Ishikawa (cell line): ENCODE measurements at regions not wholly inside any gene's neighbourhood (a gene's known extent, or its start where the extent isn't known, plus 50 kb on each side); places are given as distances from the start of the nearest gene placed in this dataset.

Experiments
- CEBPB ChIP-seq: IDR thresholded peaks from 2 replicates; pipeline ENCODE4 v1.6.1; 2012
- CREB1 ChIP-seq: IDR thresholded peaks from 2 replicates; pipeline ENCODE4 v1.6.1; 2012; ENCODE audit warnings: low read depth
- EGR1 ChIP-seq: IDR thresholded peaks from 2 replicates; pipeline ENCODE4 v1.6.1; 2012
- EP300 ChIP-seq: IDR thresholded peaks from 2 replicates; pipeline ENCODE4 v1.6.1; 2012; ENCODE audit warnings: borderline replicate concordance
- FOXM1 ChIP-seq: IDR thresholded peaks from 2 replicates; pipeline ENCODE4 v1.6.1; 2012; ENCODE audit warnings: low read depth, borderline replicate concordance
- NFIC ChIP-seq: IDR thresholded peaks from 2 replicates; pipeline ENCODE4 v1.6.1; 2012
- RAD21 ChIP-seq: IDR thresholded peaks from 2 replicates; pipeline ENCODE4 v1.6.1; 2012; ENCODE audit warnings: low read depth
- TAF1 ChIP-seq: IDR thresholded peaks from 2 replicates; pipeline ENCODE4 v1.6.1; 2012; ENCODE audit warnings: low read depth, mild to moderate bottlenecking
- TCF12 ChIP-seq: IDR thresholded peaks from 2 replicates; pipeline ENCODE4 v1.6.1; 2012; ENCODE audit warnings: low read depth
- TEAD4 ChIP-seq: IDR thresholded peaks from 2 replicates; pipeline ENCODE4 v1.6.1; 2012
- YY1 ChIP-seq: IDR thresholded peaks from 2 replicates; pipeline ENCODE4 v1.6.1; 2012; ENCODE audit warnings: low read depth
- ZBTB7A ChIP-seq: IDR thresholded peaks from 2 replicates; pipeline ENCODE4 v1.6.1; 2012; ENCODE audit warnings: low read depth
- TF ChIP-seq, protein P1 (sequence below): IDR thresholded peaks from 2 replicates; pipeline ENCODE4 v1.6.1; 2012
- TF ChIP-seq, protein P2 (sequence below): IDR thresholded peaks from 2 replicates; pipeline ENCODE4 v1.6.1; 2012
- TF ChIP-seq, protein P3 (sequence below): IDR thresholded peaks from 2 replicates; pipeline ENCODE4 v1.6.1; 2012; ENCODE audit warnings: low read depth, mild to moderate bottlenecking

DNA sequence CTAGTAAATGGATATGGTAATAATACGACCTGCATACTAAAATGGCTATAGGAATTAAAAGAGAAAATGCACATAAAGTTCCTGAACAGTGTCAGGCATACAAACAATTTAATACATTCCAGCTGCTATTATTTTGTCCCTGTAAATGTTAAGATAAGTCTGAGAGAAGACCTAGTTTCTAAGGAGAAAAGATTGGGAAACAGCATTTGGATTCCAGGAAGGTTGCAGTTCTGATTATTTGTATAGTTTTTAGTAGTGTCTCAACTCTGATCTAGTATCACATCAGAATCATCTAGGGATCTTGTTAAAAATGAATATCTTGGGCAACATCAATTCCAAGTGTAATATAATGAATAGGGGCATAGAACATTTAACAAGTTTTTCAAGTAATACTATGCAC lies 905.7 kb downstream of the NSUN3 start:
- no peak for TF ChIP-seq TAF1
- no peak for TF ChIP-seq NFIC
- no peak for TF ChIP-seq ZBTB7A
- TF ChIP-seq, protein P1, sequence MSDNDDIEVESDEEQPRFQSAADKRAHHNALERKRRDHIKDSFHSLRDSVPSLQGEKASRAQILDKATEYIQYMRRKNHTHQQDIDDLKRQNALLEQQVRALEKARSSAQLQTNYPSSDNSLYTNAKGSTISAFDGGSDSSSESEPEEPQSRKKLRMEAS = no peak
- TF ChIP-seq EP300 = no peak
- TF ChIP-seq, protein P2, sequence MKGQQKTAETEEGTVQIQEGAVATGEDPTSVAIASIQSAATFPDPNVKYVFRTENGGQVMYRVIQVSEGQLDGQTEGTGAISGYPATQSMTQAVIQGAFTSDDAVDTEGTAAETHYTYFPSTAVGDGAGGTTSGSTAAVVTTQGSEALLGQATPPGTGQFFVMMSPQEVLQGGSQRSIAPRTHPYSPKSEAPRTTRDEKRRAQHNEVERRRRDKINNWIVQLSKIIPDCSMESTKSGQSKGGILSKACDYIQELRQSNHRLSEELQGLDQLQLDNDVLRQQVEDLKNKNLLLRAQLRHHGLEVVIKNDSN = no peak
- TF ChIP-seq CEBPB = no peak
- no peak for TF ChIP-seq YY1
- TF ChIP-seq TCF12 = no peak
- TF ChIP-seq TEAD4 = no peak
- TF ChIP-seq CREB1 = no peak
- TF ChIP-seq, protein P3, sequence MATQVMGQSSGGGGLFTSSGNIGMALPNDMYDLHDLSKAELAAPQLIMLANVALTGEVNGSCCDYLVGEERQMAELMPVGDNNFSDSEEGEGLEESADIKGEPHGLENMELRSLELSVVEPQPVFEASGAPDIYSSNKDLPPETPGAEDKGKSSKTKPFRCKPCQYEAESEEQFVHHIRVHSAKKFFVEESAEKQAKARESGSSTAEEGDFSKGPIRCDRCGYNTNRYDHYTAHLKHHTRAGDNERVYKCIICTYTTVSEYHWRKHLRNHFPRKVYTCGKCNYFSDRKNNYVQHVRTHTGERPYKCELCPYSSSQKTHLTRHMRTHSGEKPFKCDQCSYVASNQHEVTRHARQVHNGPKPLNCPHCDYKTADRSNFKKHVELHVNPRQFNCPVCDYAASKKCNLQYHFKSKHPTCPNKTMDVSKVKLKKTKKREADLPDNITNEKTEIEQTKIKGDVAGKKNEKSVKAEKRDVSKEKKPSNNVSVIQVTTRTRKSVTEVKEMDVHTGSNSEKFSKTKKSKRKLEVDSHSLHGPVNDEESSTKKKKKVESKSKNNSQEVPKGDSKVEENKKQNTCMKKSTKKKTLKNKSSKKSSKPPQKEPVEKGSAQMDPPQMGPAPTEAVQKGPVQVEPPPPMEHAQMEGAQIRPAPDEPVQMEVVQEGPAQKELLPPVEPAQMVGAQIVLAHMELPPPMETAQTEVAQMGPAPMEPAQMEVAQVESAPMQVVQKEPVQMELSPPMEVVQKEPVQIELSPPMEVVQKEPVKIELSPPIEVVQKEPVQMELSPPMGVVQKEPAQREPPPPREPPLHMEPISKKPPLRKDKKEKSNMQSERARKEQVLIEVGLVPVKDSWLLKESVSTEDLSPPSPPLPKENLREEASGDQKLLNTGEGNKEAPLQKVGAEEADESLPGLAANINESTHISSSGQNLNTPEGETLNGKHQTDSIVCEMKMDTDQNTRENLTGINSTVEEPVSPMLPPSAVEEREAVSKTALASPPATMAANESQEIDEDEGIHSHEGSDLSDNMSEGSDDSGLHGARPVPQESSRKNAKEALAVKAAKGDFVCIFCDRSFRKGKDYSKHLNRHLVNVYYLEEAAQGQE = no peak
- TF ChIP-seq EGR1 = no peak
- TF ChIP-seq RAD21 = no peak
- TF ChIP-seq FOXM1 = no peak

DNA sequence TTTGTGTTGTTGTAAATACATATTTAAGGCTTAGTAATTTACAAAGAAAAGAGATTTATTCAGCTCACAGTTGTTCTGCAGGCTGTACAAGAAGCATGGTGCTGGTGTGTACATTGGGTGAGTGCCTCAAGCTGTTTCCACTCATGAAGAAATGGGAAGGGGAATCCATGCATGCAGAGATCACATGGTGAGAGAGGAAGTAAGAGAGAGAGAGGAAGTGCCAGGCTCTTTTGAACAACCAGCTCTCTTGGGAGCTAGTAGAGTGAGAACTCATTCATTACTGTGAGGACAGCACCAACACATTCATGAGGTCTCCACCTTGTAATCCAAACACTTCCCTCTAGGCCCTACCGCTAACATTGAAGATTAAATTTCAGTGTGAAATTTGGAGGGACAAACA lies 909.2 kb downstream of the NSUN3 start:
- TF ChIP-seq EP300 = no peak
- TF ChIP-seq TEAD4 = no peak
- TF ChIP-seq CREB1 = no peak
- TF ChIP-seq FOXM1 = no peak
- TF ChIP-seq YY1 = no peak
- TF ChIP-seq TCF12 = no peak
- TF ChIP-seq, protein P1 = no peak
- no peak for TF ChIP-seq EGR1
- TF ChIP-seq TAF1 = no peak
- TF ChIP-seq, protein P2 = no peak
- no peak for TF ChIP-seq NFIC
- TF ChIP-seq, protein P3 = no peak
- TF ChIP-seq RAD21 = no peak
- no peak for TF ChIP-seq CEBPB
- no peak for TF ChIP-seq ZBTB7A

DNA sequence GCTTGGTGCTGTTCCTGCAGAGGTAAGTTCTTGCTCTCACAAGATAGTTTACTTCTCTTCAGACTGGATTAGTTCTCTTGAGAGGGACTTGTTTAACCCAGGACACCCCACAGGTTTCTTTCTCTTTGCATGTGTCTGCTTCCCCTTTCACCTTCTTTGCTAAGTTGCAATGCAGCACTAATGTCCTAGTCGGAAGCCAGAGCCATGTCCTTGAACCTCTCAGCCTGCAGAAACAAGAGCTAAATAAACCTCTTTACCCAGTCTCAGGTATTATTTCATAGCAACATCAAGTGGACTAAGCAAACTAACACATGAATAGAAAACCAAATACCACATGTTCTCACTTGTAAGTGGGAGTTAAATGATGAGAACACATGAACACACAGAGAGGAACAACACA lies 915.2 kb downstream of the NSUN3 start:
- TF ChIP-seq ZBTB7A (no peak), TEAD4 (no peak), NFIC (no peak), CREB1 (no peak), TCF12 (no peak), YY1 (no peak), RAD21 (no peak)
- TF ChIP-seq, protein P2 = no peak

DNA sequence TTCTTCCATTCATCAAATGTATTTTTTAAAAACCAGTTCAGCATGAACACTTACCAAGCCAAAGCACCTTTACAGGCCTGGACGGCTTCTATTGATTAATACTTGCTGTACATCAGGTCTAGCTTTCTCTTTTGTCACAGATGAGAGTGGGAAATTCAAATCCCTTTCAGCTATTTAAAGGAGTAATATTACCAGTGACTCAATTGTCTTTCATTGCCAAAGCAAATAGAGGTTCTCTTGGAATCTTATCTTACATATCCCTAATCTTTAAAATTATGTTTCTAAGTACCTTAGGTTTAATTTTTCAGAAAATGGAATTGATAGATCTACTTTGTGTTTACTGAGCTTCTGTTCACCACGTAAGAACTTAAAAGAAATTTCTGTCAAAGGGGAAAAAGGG lies 922.9 kb downstream of the NSUN3 start:
- TF ChIP-seq, protein P1 = no peak
- TF ChIP-seq YY1 = no peak
- TF ChIP-seq TAF1 = no peak
- TF ChIP-seq TEAD4 = no peak
- no peak for TF ChIP-seq EP300
- TF ChIP-seq EGR1 = no peak
- TF ChIP-seq NFIC = no peak
- TF ChIP-seq, protein P2 = no peak
- no peak for TF ChIP-seq CEBPB
- no peak for TF ChIP-seq TCF12
- TF ChIP-seq RAD21 = no peak

DNA sequence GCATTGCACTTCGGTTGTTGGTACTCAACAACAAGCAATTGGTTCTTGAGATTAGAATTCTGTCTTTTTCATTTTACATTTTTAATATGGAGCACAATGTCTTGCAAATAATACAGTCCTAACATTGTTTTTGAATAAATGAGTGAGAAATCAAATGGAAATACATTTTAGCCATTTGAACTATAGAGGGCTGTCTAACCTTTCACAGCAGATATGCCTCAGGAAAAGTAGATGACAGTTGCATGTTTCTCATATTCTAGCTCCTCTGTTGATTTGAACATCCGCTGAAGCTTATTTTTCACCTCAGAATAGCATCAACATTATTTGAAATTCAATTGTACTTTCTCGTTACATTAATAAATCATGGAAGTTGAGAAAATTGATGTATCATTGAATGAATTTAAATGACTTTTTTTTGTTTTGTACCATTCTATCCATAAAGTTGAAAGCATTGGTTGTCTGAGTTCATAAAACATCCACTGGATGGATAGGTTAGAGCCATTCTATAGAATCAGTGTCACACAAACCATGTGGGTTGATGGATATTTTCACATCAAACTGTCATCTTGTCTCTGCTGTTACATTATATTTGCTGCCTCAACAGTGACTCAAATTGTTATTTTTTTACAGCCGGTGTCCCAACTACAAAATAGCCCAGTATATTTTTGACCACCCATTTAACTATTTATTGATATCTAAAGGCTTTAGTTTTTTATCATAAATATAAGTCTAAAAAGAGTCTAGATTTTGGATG lies 928.3 kb downstream of the NSUN3 start:
- TF ChIP-seq ZBTB7A (no peak), CREB1 (no peak), TAF1 (no peak), RAD21 (peak; percentile 38; the same call in 1 of the 2 replicates), CEBPB (no peak)
- TF ChIP-seq, protein P1 = no peak
